WTC11 (cell line): ENCODE measurements at regions not wholly inside any gene's neighbourhood (a gene's known extent, or its start where the extent isn't known, plus 50 kb on each side); places are given as distances from the start of the nearest gene placed in this dataset.

Experiments
- ATAC-seq: fragments of 200-7000 bp; cut with Tn5 transposase; 2 replicates; pipeline ENCODE4 v1.10.0; 2021; ENCODE audit warnings: mild to moderate bottlenecking, moderate library complexity
- CTCF ChIA-PET: fragments of 300-600 bp; sonication (Branson Sonifier 250); formaldehyde crosslinking; loops from one replicate; lab custom pipeline; 2021; ENCODE audit warnings: antibody characterized with exemption; lab: Charles Lee
- POLR2A ChIA-PET: fragments of 350-600 bp; sonication (Branson Sonifier 250); formaldehyde crosslinking; loops from one replicate; lab custom pipeline; 2021; ENCODE audit warnings: antibody characterized with exemption; lab: Charles Lee
- DNase-seq: peaks from one replicate; pipeline ENCODE4 v3.0.0; 2021; ENCODE audit warnings: low spot score
- H3K27ac Mint-ChIP-seq: 2 replicates; pipeline ENCODE4 v1.8.0; 2021; ENCODE audit warnings: mixed read lengths
- H3K27me3 Mint-ChIP-seq: 2 replicates; pipeline ENCODE4 v1.8.0; 2021; ENCODE audit warnings: low read depth, mild to moderate bottlenecking, moderate library complexity, mixed read lengths
- H3K36me3 Mint-ChIP-seq: 2 replicates; pipeline ENCODE4 v1.8.0; 2021; ENCODE audit warnings: mixed read lengths
- H3K4me1 Mint-ChIP-seq: 2 replicates; pipeline ENCODE4 v1.8.0; 2022; ENCODE audit warnings: mixed read lengths
- H3K4me3 Mint-ChIP-seq: 2 replicates; pipeline ENCODE4 v1.8.0; 2021; ENCODE audit warnings: mild to moderate bottlenecking, moderate library complexity, mixed read lengths
- H3K9me3 Mint-ChIP-seq: 2 replicates; pipeline ENCODE4 v1.8.0; 2021; ENCODE audit warnings: mixed read lengths
- ATF1 ChIP-seq: sonication (generic); formaldehyde crosslinking; IDR thresholded peaks from 2 replicates; pipeline ENCODE4 v1.8.1; 2023; ENCODE audit warnings: mild to moderate bottlenecking, moderate library complexity, missing genetic modification reagents
- CTCF ChIP-seq: fragments of 200-600 bp; IDR thresholded peaks from 2 replicates; pipeline ENCODE4 v1.8.0; 2022; ENCODE audit warnings: antibody characterized with exemption
- E2F1 ChIP-seq: sonication (generic); formaldehyde crosslinking; IDR thresholded peaks from 2 replicates; pipeline ENCODE4 v1.8.0; 2022; ENCODE audit warnings: mild to moderate bottlenecking, missing genetic modification reagents
- ETV6 ChIP-seq: sonication (generic); formaldehyde crosslinking; IDR thresholded peaks from 2 replicates; pipeline ENCODE4 v1.8.1; 2022; ENCODE audit warnings: mild to moderate bottlenecking, missing genetic modification reagents
- GABPB1 ChIP-seq: sonication (generic); formaldehyde crosslinking; IDR thresholded peaks from 2 replicates; pipeline ENCODE4 v1.8.1; 2023; ENCODE audit warnings: mild to moderate bottlenecking, missing genetic modification reagents
- HMGA2 ChIP-seq: fragments of 250-450 bp; sonication (Bioruptor Pico); IDR thresholded peaks from 2 replicates; pipeline ENCODE4 v1.4.0; 2021; ENCODE audit warnings: mild to moderate bottlenecking, moderate library complexity
- MAX ChIP-seq: sonication (generic); formaldehyde crosslinking; IDR thresholded peaks from 2 replicates; pipeline ENCODE4 v1.8.0; 2022; ENCODE audit warnings: mild to moderate bottlenecking, missing genetic modification reagents
- NR3C1 ChIP-seq: sonication (generic); formaldehyde crosslinking; conservative IDR thresholded peaks from 2 replicates; pipeline ENCODE4 v1.8.1; 2023; ENCODE audit warnings: low read depth, mild to moderate bottlenecking, missing genetic modification reagents
- OVOL2 ChIP-seq: fragments of 250-450 bp; sonication (Bioruptor Pico); IDR thresholded peaks from 2 replicates; pipeline ENCODE4 v1.9.0; 2021; ENCODE audit warnings: mild to moderate bottlenecking, borderline replicate concordance
- SOX15 ChIP-seq: fragments of 250-450 bp; sonication (Bioruptor Pico); IDR thresholded peaks from 2 replicates; pipeline ENCODE4 v1.9.0; 2021; ENCODE audit warnings: mild to moderate bottlenecking
- STAT6 ChIP-seq: sonication (generic); formaldehyde crosslinking; conservative IDR thresholded peaks from 2 replicates; pipeline ENCODE4 v1.8.1; 2023; ENCODE audit warnings: mild to moderate bottlenecking, low read depth, missing genetic modification reagents, moderate library complexity
- TEAD4 ChIP-seq: sonication (generic); formaldehyde crosslinking; IDR thresholded peaks from 2 replicates; pipeline ENCODE4 v1.8.0; 2022; ENCODE audit warnings: mild to moderate bottlenecking, missing genetic modification reagents
- ZBTB21 ChIP-seq: sonication (generic); formaldehyde crosslinking; IDR thresholded peaks from 2 replicates; pipeline ENCODE4 v1.8.1; 2023; ENCODE audit warnings: mild to moderate bottlenecking, missing genetic modification reagents, borderline replicate concordance
- ZNF121 ChIP-seq: sonication (generic); formaldehyde crosslinking; IDR thresholded peaks from 2 replicates; pipeline ENCODE4 v1.8.0; 2023; ENCODE audit warnings: missing genetic modification reagents
- ZNF396 ChIP-seq: fragments of 250-450 bp; sonication (Bioruptor Pico); IDR thresholded peaks from 2 replicates; pipeline ENCODE4 v1.8.0; 2021; ENCODE audit warnings: mild to moderate bottlenecking, moderate library complexity, borderline replicate concordance

DNA sequence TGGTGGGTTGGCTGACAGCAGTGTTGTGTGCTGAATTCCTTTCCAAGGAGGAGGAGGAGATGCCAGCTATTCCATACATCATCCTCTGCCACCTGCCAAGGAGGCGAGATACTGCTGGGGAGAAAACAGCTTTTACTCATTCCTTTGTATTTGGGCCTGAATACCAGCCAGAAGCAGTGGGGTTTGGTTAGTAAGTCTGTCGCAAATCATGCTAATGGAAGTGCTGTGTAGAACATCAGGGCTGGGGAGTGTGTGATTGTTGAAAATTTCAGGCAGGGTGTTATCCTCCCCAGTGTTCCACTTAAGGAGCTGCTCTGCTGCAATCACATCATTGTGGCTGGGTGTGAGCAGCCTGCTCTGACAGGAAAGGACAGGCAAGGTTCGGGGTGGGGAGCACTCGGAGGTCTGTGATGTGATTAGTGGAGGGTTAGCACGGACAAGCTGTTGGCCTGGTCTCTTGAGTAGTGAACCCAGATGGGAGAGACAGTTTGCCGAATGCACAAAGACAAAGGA, 128.2 kb upstream of the DLX2 start (continued):
- TF ChIP-seq ZBTB21: no peak

GRCh38 chr2:172231508-172231907, 128.8 kb upstream of the DLX2 start:
- CTCF ChIA-PET: interaction anchor here (0.6 kb wide), 1 partner anchor 225 kb away, joined by 4 read pairs; no protein-coding TSS in a partner anchor
- ATAC-seq (no peak), DNase-seq (no peak)
- Mint-ChIP-seq H3K27me3 (peaks cover 35% of the 10 kb centered on the region), H3K4me3 (no peak overlapping the region), H3K9me3 (no peaks in the 10 kb centered on the region), H3K36me3 (no peaks in the 10 kb centered on the region), H3K4me1 (peaks cover 65% of the 10 kb centered on the region), H3K27ac (no peak overlapping the region)
- POLR2A ChIA-PET: no interaction called here
- TF ChIP-seq STAT6 (CRISPR knock-in tag): no peak
- no peak for TF ChIP-seq ZNF121 (CRISPR knock-in tag)
- TF ChIP-seq CTCF: no peak
- no peak for TF ChIP-seq OVOL2 (CRISPR knock-in tag)
- TF ChIP-seq GABPB1 (CRISPR knock-in tag): no peak

DNA sequence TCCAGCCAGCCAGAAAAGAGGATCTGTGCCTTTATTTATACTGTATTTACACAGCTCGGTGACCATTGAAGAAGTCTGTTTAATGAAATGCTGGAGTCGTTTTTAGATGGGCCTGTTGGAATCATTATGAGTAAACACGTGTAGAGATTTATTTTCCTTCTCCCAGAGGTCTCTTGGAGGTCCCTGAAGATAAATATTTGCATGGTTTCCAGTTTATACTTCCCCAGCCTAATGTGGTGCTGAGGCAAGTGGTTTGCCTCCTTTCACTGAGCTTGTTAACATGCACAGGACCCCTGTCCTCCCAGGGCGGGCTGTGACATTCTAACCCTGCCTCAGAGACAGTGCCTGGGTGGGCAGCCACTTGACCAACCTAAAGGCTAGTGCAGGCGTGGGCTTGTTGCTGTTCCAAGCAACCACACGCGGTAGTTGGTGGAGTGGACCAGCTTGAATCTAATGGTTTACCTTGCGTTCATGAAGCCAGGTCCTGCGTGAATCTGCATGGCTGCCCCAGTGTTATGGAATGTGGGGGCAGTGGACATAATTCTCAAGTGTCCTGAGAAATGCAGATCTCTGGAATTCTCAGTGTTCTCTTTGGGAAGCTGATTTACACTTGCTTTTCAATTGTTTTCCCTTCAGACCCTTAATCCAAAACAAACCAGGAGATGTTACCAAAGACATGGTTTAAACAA, 130.2 kb upstream of the DLX2 start:
- H3K36me3 Mint-ChIP-seq: no peaks in the 10 kb centered on the region
- no peak overlapping the region for H3K4me3 Mint-ChIP-seq
- TF ChIP-seq SOX15 (CRISPR knock-in tag) (no peak), ZNF396 (CRISPR knock-in tag) (no peak), TEAD4 (CRISPR knock-in tag) (no peak), ETV6 (CRISPR knock-in tag) (no peak), NR3C1 (CRISPR knock-in tag) (no peak), ATF1 (no peak), E2F1 (CRISPR knock-in tag) (no peak), HMGA2 (no peak), MAX (no peak)
- H3K4me1 Mint-ChIP-seq: peaks cover 66% of the 10 kb centered on the region
- no peak overlapping the region for H3K27ac Mint-ChIP-seq
- H3K9me3 Mint-ChIP-seq: no peaks in the 10 kb centered on the region
- H3K27me3 Mint-ChIP-seq: peaks cover 35% of the 10 kb centered on the region
- no peak for ATAC-seq
- ChIA-PET CTCF (interaction anchor here (1.0 to 3.6 kb wide), 2 partner anchors 60 to 229 kb away, joined by 3 to 22 read pairs; no protein-coding TSS in a partner anchor), POLR2A (no interaction called here)
- no peak for DNase-seq
